ENCODE measurements at regions not wholly inside any gene's neighbourhood (a gene's known extent, or its start where the extent isn't known, plus 50 kb on each side); places are given as distances from the start of the nearest gene placed in this dataset.

DNA sequence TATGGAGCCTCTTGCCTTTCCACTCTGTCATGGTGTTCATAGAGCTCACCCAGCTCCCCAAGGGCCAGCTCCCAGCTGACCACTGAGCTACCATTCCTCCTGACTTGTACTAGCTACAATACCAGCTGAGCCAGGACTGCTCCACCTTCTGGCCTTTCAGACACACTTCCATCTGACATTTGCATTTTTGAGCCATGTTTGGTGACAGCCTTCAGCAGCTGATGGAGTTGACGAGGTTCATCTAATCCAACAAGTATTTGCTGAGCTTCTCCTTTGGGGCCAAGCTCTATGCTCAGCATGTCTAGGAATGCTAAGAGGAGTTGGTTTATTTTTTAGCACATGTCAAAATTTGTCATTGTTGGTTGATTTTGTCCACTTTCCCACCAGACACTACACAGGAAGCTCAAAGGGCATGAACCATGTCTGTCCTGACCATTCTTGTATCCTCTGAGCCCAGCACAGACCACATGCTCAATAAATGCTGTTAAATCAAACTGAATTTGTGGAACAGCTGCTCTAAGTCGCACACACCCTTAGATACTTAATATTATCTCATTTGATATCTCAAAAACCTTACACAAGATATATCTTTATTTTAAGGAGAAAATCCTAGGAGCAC, 142.6 kb upstream of the PPARGC1A start:
- ATAC-seq (no peak), DNase-seq (ENCODE audit: low spot score in 2 of 2) (no peak)
- Mint-ChIP-seq H3K9me3 (no peaks in the 10 kb centered on the region), H3K27ac (no peak overlapping the region), H3K36me3 (no peaks in the 10 kb centered on the region)

DNA sequence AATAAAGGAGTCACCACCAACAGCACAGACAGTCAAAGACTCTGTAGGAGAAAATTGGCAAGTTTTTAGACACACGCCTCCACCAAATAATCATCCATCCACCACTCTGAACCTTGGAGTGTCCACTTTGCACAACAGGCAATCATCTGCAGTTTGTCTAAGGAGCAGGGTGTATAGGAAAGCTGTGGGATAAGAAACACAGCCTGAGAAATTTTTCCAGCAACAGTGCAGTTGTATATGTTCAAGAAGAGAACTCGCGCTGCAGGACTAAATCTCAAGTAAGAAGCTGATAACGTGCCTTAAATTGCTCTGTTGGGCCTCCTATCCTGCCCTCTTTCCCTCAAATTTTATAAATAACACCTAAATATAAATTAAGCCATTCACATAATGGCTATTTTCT, 136.7 kb upstream of the PPARGC1A start:
- no peak for ATAC-seq
- no peak for DNase-seq (ENCODE audit: low spot score in 2 of 2)
- Mint-ChIP-seq H3K9me3 (peaks cover 0 to 3% of the 10 kb centered on the region in 2 donors), H3K27ac (no peak overlapping the region), H3K36me3 (no peaks in the 10 kb centered on the region)

DNA sequence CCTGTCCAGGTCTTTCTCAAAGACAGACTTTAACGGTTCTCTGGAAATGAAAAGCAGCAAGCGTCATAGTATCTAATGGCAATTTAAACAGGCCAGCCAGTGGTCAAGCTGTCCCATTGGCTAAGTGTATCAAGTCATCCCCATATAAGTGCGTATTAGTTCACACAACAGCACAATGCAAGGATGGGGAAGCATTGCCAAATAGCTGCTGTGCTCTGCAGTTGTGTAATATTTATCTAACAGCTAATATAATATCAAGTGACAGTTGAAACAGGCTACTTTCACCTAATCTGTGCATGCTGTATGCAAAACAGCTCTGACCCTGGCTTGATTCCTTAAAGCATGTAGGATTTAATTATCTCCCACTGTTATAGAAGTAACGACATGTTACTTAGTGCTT, 134.8 kb upstream of the PPARGC1A start:
- Mint-ChIP-seq H3K9me3 (peaks cover 0 to 3% of the 10 kb centered on the region in 2 donors), H3K27ac (no peak overlapping the region), H3K36me3 (no peaks in the 10 kb centered on the region)
- DNase-seq (ENCODE audit: low spot score in 2 of 2) (no peak), ATAC-seq (no peak)

DNA sequence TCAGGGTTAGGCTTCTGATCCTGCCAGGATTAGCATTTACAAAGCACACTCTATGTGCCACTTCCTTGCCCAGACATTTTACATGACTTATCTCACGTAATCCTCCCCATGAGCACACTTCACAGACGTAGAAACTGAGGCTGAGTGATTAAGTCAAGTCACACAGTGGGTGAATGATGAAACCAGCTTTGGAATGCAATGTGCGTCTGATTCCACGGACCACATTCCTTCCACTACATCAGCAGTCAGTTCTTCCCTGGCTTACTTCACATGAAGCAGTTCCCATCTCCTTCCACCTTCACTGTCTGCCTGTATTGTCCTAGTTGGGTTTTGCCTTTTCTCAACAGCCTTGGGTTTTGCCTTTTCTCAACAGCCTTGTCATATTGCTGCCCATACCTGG, 134.3 kb upstream of the PPARGC1A start:
- DNase-seq (ENCODE audit: low spot score in 2 of 2) (no peak), ATAC-seq (no peak)
- Mint-ChIP-seq H3K36me3 (no peaks in the 10 kb centered on the region), H3K27ac (no peak overlapping the region), H3K9me3 (peaks cover 0 to 3% of the 10 kb centered on the region in 2 donors)

DNA sequence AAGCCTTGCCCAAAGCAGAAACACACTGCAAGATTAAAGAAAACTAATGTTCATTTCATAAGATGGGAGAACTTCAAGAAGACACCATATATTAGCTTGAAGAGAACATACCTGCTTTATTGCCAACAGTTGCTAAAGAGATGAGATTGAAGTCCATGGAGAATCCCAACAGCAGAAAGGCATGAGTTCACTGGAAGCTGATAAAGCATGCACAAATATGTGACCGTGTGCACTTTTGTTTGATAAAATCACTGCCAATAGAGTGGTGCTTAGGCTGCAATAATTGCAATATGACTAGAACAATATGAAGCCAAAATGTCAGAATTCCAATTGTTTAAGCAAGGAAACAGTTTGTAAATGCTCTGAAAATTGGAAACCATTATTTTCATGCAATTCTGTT, 125.9 kb upstream of the PPARGC1A start:
- DNase-seq (ENCODE audit: low spot score in 2 of 2), result no peak
- peaks cover 7 to 13% of the 10 kb centered on the region in 2 donors for H3K9me3 Mint-ChIP-seq
- ATAC-seq, result no peak
- H3K27ac Mint-ChIP-seq, result no peak overlapping the region
- peaks cover 0 to 9% of the 10 kb centered on the region in 2 donors for H3K36me3 Mint-ChIP-seq

DNA sequence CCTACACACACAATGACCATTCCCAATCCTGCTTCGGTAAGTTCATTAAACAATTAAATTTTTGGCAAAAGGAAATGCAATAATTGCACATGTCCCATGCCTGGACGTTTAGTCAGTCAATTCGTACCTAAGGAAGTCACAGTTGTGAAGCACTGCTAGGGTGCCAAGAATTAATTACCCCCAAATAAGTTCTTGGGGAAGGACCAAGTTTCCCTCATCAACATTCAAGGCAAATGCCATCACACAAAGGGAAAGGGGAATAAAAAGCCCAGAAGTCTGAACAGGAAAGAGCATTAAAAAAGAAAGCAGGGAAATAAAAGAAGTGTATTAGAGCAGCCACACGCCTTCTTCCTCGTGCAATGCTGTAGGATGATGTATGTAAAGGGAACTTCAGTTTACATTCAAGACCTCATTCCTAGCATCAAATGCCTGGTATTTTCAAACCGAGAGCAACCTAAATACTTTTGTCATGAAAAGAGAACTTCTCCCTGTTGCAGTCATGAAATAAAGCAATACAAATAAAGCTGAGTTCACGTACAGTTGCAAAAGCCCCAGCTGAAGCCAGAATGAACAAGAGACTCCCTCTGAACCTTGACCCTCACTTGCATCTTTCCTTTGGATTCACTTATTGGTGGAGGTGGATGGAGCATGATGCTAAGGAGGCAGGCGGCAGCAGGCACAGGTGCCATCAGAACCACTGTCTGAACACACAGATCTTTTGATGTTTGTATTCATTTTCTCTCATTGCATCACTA, 124.0 kb upstream of the PPARGC1A start:
- Mint-ChIP-seq H3K36me3 (peaks cover 0 to 9% of the 10 kb centered on the region in 2 donors), H3K9me3 (peaks cover 7 to 13% of the 10 kb centered on the region in 2 donors), H3K27ac (no peak overlapping the region)
- ATAC-seq (no peak), DNase-seq (ENCODE audit: low spot score in 2 of 2) (no peak)

DNA sequence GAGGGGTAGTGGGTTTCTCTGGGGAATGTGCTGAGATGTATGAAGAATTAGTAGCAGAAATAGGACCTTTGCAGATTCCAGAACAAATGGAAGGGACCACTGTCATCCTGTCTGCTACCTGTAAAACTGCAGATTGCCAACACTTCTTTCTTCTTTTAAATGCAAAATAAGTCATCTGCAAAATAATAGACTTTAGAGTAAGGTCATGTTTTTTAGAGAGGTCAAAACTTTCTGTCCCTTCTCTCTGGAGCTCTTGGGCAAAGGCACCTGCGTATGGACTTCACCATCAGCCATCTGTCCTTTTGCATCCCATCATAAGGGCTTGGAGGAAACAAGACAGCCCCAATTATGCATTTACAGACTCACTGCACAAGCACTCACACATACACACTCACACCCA, 121.1 kb upstream of the PPARGC1A start:
- Mint-ChIP-seq H3K36me3 (no peaks in the 10 kb centered on the region), H3K27ac (no peak overlapping the region), H3K9me3 (peaks cover 0 to 6% of the 10 kb centered on the region in 2 donors)
- ATAC-seq, result no peak
- DNase-seq (ENCODE audit: low spot score in 2 of 2), result no peak

DNA sequence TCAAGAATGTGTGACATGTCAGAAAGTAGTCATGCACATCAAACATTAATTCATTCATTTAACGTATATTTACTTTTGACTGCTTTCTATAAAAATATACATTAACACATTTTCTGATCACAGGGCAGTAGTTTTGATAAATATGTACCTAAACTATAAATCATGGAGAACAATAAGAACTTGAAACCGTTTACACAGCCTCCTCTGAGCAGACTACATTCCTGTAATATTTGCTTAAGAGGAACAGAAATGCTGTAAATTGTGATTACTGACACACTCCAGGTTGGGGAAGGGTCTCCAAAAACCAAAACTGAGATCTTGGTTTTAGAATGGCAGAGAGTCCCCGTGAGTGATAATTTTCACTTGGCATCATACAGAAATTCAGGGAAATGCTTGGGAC, 120.7 kb upstream of the PPARGC1A start:
- Mint-ChIP-seq H3K27ac (no peak overlapping the region), H3K9me3 (peaks cover 0 to 7% of the 10 kb centered on the region in 2 donors), H3K36me3 (no peaks in the 10 kb centered on the region)
- no peak for DNase-seq (ENCODE audit: low spot score in 2 of 2)
- no peak for ATAC-seq

DNA sequence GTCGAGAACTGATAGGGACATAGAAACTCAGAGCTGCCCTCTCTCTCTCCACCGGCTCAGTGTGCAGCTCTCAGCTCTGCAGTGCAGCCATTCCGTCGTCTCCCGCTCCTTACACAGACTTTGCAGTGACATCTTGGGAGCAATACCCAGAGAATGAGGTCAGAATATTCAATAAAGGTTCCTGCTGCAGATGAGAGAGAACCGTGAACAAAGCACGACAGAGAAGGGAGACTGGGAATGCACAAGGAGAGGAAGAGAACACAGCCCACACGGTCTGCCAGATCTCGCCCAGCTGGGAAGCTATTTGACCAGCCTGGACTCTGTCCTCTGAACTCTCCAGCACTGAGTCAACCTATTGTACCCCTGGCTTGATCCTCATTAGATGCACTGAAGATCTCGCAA, 118.0 kb upstream of the PPARGC1A start:
- H3K36me3 Mint-ChIP-seq, result peaks cover 0 to 6% of the 10 kb centered on the region in 2 donors
- peaks cover 0 to 4% of the 10 kb centered on the region in 2 donors for H3K9me3 Mint-ChIP-seq
- DNase-seq (ENCODE audit: low spot score in 2 of 2) (no peak), ATAC-seq (no peak)
- no peak overlapping the region for H3K27ac Mint-ChIP-seq

DNA sequence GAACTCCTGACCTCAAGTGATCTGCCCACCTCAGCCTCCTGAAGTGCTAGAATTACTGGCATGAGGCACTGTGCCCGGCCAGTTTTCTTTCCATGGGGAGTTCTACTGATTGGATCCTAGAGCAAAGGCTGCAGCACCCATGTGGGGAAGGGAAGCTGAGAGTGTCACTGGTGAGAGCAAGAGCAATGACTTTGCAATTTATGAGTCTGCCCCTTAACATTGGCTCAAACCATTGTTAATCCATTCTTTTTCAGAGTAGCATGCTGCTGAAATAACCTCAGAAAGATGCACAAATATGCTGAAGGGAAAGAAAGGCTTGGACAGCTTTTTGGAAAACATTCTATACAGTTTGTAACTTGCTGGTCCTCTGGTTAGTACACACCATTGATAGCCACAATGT, 116.4 kb upstream of the PPARGC1A start:
- peaks cover 0 to 11% of the 10 kb centered on the region in 2 donors for H3K36me3 Mint-ChIP-seq
- DNase-seq (ENCODE audit: low spot score in 2 of 2) (no peak), ATAC-seq (no peak)
- H3K27ac Mint-ChIP-seq, result no peak overlapping the region
- H3K9me3 Mint-ChIP-seq, result peaks cover 4 to 9% of the 10 kb centered on the region in 2 donors

DNA sequence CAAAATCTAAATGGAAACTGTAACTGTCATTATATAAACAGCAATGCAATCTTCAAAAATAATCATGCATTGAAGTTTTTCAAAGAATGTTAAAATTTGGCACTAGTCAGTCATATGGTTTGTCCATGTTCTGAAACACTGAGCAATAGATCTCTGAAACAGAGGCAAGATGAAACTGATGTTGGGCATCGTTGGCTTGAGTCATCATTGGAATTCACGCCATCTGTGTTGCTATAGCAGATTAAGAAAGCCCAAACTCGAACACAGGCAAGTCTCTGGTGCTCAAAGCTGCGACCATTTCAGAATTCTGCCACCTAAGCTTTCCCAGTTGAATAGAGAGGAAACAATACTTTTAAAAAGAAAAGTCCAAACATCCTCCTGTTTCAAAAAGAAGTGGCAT, 114.1 kb upstream of the PPARGC1A start:
- no peak for ATAC-seq
- no peak for DNase-seq (ENCODE audit: low spot score in 2 of 2)

DNA sequence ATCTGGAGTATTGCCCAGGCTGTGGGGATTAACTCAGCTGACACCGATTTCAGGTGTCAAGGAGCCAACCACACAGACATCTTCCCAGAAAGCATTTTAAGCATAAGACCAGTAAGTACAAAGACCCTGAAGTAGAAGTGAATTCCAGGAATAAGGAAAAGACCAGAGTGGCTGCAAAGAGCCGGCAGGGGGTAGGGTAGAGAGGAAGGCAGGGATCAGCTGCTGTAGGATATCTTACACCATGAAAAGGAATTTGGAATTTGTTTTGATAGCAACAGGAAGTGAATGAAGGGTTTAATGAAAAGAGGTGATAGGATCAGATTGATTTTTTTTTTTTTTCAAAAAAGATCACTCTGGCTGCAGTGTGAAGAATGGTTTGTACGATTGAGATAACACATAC, 113.6 kb upstream of the PPARGC1A start:
- H3K27ac Mint-ChIP-seq, result no peak overlapping the region
- DNase-seq (ENCODE audit: low spot score in 2 of 2), result no peak

More for the DNA sequence above, 114.1 kb upstream of the PPARGC1A start:
- no peak overlapping the region for H3K27ac Mint-ChIP-seq
- H3K9me3 Mint-ChIP-seq, result peaks cover 4 to 9% of the 10 kb centered on the region in 2 donors
- H3K36me3 Mint-ChIP-seq, result peaks cover 0 to 11% of the 10 kb centered on the region in 2 donors

DNA sequence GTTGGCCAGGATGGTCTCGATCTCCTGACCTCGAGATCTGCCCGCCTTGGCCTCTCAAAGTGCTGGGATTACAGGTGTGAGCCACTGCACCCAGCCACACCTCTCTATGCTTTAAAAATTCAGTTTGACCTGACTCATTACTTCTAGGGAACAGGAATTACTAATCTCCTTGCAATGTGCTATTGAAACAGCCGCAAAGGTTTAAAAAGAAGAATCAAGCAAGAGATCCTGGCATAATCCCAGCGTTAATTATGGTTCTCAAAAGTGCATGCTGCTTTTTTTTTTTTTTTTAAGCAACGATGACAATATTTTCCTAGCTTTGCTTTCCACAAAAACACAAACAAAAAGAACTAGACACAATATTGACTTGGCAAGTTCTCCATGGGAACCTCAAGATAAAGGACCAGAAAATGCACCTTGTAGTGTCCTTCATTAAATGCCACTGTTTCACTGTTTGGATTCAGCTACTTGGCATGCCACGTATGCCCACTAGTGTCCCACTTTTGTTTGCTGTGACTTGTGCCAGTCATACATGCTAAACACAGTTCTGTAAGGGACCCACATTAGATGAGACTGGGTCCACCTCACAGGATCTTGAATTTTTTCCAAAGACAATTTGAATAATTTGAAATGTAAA, 112.6 kb upstream of the PPARGC1A start:
- DNase-seq (ENCODE audit: low spot score in 2 of 2) (no peak), ATAC-seq (no peak)
- Mint-ChIP-seq H3K27ac (no peak overlapping the region), H3K9me3 (peaks cover 4 to 9% of the 10 kb centered on the region in 2 donors), H3K36me3 (peaks cover 0 to 11% of the 10 kb centered on the region in 2 donors)

More for the DNA sequence above, 113.6 kb upstream of the PPARGC1A start:
- Mint-ChIP-seq H3K36me3 (peaks cover 0 to 11% of the 10 kb centered on the region in 2 donors), H3K9me3 (peaks cover 4 to 9% of the 10 kb centered on the region in 2 donors)
- no peak for ATAC-seq

DNA sequence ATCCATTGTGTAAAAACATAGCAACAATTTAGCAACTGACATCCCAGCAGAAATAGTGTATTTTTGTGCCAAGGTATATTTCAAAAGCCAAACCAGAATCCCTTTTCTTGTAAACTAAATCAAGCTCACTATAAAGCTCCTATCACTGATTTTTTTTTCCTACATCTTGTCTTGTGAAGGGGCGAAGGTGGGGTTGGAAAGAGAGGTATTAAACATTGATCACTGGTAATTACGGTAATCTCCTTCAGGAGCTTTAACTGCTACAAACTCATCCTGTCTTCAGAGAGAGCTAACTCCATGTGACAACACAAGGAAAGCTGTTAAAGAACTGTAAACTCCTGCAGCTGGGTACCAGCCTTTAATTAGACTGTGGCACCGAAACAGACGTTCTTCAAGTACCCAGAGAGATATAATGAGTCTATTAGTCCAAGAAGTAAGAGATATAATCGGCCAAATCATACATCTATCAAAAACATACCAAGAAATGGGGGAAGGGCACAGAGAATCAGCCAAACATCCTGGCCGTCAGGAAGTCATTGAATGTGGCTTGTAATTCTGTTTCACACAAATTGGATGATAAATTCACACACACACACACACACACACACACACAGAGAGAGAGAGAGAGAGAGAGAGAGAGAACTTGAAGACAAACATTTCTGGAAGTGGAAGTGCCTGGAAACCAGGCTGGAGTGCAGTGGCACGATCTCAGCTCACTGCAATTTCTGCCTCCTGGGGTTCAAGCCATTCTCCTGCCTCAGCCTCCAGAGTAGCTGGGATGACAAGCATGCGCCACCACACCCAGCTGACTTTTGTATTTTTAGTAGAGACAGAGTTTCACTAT, 111.9 kb upstream of the PPARGC1A start:
- no peak for ATAC-seq
- H3K36me3 Mint-ChIP-seq, result peaks cover 0 to 11% of the 10 kb centered on the region in 2 donors
- DNase-seq (ENCODE audit: low spot score in 2 of 2), result no peak
- no peak overlapping the region for H3K27ac Mint-ChIP-seq
- peaks cover 4 to 9% of the 10 kb centered on the region in 2 donors for H3K9me3 Mint-ChIP-seq

DNA sequence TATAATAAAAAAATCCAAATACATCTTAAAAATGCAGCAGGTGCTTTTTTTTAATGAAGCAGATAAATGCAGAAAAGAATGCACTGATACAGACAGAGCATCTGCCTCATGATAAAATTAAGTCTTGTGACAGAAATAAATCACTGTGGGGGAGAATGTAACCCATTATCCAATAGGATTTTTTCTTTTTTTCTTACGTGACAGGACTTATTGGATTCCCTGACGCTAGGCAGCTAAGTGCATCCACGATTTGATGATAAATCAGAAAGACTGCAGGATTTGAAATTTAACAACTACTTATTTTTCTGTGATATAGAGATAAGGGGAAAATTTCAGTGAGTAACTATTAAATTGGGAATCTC, 110.6 kb upstream of the PPARGC1A start:
- no peak overlapping the region for H3K27ac Mint-ChIP-seq
- ATAC-seq (no peak), DNase-seq (ENCODE audit: low spot score in 2 of 2) (no peak)
- peaks cover 4 to 7% of the 10 kb centered on the region in 2 donors for H3K9me3 Mint-ChIP-seq
- peaks cover 0 to 11% of the 10 kb centered on the region in 2 donors for H3K36me3 Mint-ChIP-seq

DNA sequence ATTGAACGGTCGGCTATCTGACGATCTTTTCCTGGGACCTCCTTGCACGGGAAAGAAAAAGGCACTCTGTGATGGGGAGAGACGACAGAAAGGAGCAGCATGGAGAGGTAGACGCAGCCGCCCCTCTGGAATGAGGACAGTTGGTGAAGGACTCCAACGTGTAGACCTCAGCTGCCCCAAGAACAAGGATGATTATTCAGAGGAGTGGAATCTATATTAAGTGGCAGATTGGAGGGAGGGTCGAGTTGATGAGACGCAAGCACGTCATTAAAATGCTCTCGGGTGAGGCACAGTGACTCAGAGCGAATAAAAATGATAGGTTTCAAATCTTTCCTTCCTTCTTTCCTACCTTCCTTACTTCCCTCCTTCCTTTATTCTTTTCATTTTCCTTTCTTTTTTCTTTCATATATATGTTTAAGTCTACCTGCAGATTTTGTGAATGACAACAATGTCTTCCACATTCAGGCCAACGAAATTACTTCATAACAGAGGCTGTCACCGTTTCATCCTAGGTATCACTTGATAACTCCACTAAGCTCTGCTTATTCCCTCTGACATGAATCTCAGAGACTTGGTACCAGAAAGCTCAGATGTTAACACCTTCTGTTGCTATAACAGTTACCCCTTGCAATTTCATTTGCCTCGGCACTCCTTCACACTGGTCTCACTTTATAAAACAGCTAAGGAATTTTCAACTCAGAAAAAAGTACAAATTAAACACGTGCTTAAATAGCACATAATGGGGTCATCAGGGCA, 110.0 kb upstream of the PPARGC1A start:
- H3K27ac Mint-ChIP-seq, result no peak overlapping the region
- DNase-seq (ENCODE audit: low spot score in 2 of 2) (no peak), ATAC-seq (no peak)
- H3K36me3 Mint-ChIP-seq, result peaks cover 0 to 11% of the 10 kb centered on the region in 2 donors
- H3K9me3 Mint-ChIP-seq, result peaks cover 4 to 5% of the 10 kb centered on the region in 2 donors

Data from activated naive CD4-positive, alpha-beta T cell treated with anti-CD3 and anti-CD28 coated beads, Interleukin-2, amount 50 U/mL, for 72 hours (primary cell).